RKO (cell line): ENCODE measurements at regions not wholly inside any gene's neighbourhood (a gene's known extent, or its start where the extent isn't known, plus 50 kb on each side); places are given as distances from the start of the nearest gene placed in this dataset.

Experiments
- DNase-seq: peaks from one replicate; pipeline ENCODE4 v3.0.0-alpha.2; 2016; ENCODE audit warnings: low spot score

DNA sequence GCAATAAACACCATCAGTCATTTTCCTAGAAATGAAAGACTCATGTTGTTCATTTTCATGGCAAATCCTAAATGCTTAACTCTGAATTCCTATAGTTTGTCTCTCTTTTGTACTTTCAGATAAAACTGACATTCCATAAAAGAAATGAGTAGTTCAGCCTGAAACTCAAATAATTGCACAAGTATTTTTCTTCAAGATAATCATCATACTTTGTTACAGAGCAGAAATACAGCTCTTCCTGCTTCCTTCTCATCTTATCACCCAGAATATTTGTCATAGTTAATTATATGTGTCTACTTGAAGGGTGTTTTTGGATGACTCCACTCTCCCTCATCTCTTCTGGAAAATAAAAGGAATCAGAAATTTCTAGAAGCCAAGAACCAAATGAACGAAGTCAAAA is 141.1 kb downstream of the HNMT start:
- DNase-seq: no peak

DNA sequence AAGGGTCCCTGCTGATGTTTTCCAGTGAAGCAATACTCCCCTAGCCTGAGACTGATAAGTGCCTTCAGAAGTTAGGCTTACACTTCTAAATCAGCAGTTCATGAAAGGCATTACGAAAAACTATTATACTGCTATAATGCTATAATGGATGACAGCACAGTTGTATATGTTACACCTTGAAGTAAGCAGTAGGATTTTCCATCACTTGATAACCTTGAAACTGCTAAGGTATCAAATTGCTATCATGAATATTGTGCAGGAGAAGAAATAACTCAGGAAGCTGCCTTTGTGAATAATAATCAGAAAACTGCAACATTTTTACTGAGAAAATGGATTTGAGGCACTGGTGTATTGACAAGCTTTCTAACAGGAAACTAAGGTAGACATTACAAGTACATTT is 142.3 kb downstream of the HNMT start:
- no peak for DNase-seq

DNA sequence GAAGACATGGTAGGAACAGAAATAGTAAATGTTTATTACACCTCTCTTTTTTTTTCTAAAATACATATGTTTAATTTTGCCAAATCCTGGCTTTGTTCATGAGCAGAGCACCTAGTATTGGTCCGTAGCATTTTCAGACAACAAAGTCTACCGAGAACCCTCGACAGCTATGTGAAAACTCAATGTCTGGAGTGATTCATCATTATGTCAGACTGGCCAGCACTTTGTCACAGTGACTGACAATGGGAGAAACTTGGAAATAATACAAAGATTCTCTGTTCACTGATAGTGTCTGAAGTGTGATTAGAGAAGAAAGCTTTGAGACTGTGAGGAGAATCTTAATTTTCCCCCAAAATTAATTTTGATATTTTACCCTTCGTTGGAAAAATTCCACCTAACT is 143.0 kb downstream of the HNMT start:
- peak; percentile 56 for DNase-seq

DNA sequence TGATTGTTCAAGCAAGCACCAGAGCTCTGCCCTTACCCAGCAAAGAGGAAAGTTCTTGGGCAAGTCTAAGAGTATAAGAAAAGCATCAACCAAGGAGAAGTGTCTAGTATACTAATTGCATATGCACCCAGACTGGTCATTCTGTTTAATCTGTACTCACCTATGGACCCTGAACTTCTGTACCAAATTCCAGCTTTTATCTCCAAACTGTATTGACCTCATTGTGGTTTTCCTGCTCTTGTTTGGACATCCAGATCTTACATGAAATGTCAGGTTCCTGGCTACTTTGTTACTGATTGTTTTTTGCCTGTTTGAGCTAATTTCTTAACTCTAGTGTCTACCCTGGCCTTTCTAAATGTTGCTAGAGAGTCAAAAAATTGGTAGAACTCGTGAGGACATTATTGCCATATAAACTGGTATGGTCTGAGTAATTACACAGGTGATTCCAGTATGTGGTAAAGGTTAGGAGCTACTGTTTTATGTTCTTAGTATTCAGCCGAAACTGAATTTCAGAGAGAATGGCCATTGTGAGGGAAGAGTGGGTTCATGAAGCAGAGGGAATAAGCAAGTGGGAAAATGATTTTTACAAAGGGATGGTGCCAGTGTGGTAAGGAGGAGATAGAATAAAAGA is 146.3 kb downstream of the HNMT start:
- DNase-seq: no peak

DNA sequence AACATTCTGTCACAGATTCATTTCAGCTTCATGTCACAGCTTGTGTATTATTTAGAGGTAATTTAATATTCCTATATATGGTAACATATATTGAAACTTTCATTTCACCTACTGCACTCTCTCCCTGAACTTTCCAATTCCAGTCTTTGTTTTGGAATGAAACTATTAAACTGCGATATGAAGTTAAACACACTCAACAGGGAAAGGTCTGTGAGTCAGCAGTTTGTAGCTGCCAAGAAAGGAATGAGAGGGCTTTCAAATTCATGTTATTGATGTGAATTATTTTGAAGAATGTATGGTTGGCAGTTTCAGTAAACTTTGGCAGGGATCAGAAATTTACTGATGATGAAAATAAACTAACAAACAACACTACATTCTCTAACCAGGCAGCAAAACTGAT is 148.3 kb downstream of the HNMT start:
- DNase-seq: no peak

DNA sequence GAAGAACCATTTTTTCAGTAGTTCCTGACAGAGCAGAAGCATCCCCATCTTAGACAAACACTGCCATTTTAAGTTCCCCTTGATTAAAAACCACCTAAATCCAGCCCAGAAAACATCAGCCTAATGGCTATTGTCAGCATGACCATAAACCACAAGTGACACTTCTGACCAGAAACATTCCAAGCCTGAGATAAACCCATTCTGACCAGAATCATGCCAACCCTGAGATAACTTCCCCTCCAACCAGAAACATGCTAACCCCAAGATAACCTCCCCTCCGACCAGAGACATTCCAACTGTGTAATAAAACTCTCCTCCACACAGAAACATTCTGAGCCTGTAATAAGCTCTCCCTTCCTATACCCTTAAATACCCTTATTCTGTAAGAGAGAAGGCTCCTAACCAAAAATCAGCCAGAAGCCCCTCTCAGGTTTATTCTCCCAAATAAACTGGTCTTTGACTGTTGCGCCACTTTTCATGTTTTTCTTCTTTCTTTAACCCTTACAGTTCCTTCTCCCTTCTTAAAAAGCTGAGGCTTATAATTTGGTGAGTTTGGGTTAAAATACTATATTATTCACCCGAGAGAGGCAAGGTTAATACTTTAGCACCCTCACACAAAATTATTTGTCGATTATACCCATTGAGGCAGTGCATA is 149.7 kb downstream of the HNMT start:
- no peak for DNase-seq

DNA sequence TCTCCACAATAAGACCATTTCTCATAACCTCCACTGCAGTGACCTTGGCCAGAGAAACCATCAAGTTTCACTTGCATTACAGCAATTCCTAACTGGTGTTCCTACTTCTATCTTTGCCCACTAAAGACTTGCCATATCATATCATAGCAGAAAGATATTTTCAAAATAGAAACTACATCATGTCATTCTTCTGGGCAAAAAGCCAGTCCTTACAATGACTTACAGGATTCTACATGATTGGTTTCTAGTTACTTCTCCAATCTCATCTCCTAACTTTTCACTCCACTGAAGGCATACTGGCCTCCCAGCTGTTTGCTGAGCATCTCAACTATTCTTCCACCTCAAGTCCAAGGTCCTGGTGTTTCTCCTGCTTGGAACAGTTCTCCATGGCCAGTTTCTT is 151.4 kb downstream of the HNMT start:
- no peak for DNase-seq

DNA sequence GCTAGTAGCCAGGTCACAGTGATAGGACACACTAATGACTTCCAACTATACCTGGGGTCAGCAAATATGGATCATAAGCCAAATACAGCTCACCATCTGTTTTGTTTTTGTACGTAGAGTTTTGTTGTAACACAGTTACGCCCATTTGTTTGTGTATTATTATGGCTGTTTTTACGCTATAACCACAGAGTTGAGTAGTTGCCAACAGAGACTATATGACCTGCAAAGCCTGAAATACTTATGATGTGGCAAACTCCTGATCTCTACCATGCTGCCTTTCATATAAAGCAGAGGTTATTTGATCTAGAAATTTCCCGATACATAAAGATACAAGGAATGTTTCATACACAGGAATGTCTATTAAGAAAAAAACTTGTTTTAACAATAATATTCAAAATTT is 152.2 kb downstream of the HNMT start:
- DNase-seq: no peak

DNA sequence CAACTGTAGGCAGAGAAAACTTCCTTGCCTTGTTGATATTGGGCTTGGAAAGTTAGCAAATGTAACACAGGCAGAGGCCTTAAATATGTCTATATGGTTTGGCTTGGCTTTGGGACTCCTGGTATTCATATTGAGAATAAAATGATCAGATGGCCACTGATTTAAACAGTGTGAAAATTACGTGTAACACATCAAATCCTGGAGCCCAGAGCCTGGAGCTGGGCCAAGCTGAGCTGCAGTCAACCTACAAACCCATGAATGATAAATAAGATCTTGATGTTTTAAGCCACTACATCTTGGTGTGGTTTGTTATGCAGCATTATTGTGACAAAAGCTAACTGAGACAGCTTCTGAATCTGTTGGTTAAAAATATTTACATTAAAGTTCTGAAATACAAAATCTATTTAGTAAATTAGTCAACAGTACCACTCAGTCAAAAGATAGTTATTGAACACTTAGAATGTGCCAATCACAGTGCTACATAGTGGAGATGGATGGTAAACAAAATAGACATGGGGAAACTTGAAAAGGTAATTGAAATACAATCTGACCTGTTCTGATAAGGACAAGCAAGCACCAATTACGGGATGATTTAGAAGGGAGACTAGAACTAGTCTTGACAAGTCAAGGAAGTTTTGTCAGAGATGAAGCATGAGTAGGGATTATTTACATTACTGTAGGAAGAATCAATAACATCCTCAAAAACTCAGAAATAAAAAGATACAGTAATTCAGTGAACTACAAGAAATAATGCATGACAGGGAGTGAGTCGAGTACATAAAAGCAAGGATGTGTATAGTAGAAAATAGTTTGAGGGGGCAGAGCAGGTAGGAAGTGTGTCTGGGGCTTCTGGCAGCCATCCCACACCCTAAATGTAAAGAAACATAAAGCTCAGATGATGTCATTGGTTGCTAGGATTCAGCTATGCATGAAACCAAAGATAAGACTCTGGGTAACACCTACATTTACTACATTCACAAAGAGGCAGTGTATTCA is 157.7 kb downstream of the HNMT start:
- no peak for DNase-seq

DNA sequence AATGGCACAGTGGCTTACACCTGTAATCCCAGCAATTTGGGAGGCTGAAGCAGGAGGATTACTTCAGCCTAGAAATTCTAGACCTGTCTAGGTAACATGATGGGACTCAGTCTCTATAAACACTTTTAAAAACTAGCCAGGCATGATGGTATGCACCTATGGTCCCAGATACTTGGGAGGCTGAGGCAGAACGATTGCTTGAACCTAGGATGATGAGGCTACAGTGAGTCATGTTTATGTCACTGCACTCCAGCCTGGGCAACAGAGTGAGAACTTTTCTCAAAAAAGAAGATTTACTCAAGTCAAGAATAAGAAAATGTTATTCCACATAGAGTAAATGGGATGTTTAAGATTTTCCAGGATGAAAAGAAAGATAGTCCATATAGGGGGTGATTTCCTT is 158.6 kb downstream of the HNMT start:
- DNase-seq: peak; percentile 15

DNA sequence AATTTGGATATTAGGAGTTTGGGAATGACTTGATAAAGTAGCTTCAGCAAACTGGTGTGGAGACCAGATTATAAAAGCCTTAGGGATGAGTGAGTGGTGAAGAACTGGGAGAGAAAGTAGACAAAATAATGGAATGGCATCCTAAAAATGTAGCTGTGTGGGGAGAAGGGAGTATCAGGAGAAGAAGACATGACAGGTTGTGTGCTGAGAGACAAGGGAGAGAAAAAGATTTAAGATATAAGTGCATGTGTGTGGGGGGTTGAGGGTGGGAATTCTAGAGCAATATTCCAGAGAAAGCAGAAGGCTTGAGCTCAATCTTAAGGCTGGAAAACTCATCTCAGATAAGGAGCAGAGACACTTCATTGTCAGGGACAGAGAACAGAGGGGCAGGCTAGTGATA is 159.5 kb downstream of the HNMT start:
- DNase-seq: no peak

DNA sequence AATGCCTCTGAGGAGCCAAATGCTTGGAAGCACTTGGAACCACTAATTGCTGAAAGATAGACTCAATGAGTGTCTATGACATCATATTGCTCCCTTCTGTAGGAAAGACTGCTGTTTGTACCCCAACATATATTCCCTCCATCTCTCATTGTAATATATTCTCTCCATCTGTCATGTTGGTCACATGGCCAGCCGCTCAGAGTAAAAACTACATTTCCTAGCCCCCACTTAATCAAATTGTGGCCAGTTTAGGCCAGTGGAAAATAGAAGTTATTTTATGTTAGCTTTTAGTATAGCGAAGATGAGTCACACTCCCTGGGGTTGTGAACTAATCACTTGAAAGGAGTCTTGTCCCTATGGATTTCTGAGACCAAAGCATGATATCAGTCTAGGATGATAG is 160.2 kb downstream of the HNMT start:
- no peak for DNase-seq

DNA sequence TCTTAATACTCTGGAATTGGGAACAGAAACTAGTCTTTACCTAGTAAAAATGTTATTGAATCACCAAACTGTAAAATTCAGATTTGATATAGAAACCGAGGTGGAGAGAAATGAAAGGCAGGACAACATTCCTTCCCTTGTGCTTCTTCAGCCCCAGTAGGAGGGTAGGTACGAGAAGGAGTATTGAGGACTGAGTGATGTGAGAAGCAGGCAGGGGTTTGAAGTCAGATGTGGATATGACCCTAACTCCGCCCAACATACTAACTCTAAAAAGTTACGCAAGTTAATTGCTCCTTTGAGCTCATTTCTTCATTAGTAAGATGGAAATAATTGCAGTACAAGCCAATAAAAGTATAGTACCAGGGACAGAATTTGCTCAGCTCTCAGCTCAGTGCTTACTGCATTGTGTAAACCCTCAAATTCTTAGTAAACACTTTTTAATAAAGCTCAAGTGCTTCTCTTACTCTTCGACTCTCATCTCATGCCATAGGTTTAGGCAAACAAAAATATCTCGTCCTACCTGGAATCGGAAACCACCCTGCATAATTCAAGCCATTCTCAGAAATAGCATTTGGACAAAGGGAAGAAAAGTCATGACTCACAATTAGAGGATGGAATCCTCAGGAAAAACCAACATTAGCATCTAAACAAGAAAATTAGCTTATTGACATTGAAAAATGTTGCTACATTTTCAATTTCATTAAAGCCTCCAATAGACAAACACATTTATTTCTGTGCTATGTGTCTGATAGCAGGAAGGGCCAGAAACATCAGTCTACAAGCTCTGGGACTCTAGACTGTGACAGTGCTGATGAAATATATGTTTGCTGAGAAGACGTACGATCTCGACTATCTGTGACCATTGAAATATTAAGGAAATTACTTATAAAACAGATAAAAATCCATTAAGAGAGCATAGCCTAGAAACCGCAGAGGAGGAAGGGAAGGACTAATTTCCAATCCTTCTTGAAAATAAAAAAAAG is 161.3 kb downstream of the HNMT start:
- no peak for DNase-seq

DNA sequence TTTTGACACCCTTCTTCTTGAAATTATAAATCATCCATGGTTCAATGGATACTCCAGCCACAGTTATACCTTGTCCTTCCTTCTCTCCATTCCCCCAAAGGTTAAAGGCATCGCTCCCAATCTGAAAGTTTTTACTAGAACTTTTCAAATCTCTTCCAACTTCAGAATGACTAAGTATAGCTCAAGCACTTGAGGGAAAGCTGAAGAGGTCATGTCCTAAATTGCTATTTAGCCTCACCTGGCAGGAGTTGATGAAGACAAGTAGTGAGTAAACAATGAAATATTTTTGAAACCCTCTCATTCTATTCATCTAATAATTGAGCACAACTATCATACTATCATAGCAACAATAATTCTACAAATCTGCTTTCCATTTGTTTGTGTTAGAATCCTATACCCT is 167.8 kb downstream of the HNMT start:
- no peak for DNase-seq

DNA sequence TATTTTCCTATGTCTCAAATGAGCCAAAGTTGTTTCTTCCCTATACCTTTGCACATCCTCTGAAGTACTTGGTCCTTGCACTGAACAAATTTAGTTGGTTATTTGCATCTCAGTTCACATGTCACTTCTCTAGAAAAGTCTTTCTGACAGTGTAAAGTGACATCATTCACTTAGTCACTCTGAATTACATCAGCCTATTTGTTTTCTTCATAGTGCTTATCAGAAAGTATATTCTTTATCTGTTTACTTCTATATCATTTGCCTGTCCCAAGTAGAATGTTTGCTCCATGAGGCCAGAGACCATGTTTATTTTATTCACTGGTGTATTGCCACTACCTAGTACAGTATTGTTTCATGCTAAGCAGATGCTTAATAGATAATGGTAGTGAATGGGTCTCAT is 173.7 kb downstream of the HNMT start:
- no peak for DNase-seq

DNA sequence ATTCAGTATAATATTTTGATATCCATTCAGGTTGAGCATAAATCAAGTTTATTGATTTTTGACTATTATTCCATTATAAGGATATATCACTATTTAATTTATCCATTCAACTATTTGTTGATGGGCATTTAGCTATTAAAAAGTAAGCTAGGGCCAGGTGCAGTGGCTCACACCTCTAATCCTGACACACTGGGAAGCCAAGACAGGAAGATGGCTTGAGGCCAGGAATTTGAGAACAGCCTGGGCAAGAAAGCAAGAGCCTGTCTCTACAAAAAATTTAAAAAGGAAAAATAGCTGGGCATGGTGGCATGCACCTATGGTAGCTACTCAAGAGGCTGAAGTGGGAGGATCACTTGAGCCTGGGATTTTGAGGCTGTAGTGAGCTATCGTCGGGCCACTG is 183.5 kb downstream of the HNMT start:
- DNase-seq: no peak

DNA sequence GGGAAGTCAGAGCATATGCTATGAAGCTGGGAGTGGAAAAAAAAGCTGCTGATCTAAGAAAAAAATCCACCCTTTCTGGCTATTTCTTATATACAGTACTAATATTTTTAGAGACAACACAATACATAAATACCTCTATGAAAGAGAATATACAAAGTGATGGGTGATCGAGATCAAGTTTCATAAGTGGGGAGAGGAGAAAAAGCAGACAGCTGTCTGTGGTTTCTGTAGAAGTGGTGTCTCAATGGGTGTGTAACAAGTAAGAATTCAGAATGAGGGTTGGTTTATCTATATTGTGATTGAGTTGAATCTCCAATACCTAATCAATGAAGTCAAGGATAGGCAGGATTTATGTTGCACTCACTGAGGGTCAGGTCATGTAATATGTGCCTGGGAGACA is 191.0 kb downstream of the HNMT start:
- DNase-seq: no peak

DNA sequence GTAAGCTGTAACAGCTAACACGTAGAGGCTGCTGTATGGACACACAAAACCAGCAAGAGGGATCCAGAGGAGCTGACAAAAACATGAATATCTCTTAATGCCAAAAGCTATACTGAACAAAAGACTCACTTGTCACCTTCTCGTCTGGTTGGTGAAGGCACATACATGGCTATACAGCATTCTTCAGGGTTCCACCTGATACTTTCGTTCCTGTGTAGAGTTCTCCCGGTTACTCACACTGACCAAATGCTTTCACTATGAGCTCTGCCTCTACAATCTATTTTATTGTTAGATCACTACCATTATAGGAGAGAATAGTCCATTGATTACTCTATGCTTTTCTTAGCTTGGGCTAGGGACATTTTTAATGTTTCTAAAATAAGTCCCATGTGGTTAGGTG is 193.1 kb downstream of the HNMT start:
- no peak for DNase-seq

DNA sequence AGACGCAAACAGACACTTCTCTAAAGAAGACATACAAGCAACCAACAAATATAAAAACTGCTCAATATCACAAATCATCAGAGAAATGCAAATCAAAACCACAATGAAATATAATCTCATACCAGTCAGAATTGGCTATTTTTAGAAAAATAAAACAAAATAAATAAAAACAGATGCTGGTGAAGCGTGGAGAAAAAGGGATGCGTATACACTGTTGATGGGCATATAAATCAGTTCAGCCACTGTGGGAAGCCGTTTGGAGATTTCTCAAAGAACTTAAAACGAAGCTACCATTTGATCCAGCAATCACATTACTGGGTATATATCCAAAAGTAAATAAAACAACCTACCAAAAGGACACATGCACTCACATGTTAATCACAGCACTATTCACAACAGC is 206.2 kb downstream of the HNMT start:
- DNase-seq: no peak

DNA sequence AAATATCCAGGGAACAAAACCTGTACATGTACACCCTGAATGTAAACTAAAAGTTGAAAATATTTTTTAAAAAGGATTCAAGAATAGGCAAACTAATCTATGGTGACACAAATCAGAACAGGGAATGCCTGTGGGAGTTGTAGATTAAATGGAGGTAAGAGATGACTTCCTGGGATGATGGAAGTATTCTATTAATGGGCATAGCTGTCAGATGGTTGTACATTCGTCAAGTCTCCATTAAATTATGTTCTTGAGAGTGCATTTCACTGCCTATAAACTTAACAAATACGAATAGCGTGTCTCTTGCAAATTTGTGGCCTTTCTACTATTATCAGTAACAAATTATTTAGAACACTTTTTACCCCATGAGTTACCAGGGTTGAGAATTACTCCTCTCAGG is 207.0 kb downstream of the HNMT start:
- DNase-seq: no peak

DNA sequence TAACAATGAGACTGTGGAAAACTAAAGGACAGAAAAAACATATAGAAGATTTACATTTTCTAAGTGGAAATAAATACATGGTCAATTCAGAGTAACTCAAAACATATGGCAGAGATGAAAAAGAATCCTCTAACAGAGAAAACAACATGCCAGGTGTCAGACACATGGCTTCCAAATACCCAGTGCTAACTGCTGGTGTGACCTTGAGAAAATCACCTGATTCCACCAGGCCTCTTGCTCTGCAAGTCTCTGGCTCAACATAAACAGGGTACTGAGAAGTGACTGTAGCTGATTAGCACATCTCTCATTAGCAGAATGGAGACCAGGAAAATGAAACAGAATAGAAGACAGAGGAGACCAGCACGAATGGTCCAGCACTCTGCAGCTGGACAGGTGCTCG is 210.8 kb downstream of the HNMT start:
- no peak for DNase-seq

DNA sequence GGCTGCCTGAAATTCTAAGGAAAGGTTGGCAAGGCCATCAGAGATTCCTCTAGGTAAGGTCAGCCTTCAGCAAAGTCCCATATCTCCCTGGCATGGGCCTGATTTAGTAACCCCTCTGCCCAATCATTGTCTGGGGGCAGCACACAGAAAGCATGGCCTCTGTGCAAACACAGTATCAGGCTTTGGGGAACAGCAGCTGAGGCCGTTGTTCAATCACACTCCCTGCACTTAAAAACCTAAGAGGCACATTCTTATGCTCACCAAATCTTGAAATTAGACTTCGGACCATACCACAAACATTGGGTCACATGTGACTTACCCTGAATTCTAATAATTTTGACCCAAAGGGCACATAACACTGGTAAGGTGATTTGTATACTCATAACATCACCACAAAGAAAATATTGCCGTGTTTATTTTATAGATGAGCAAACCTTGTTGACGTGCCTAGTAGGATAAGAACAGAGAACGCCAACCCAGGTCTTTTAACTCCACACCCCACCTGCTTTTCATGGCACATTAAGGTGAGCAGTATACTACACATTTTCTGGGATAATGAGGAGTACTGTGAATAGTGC is 212.7 kb downstream of the HNMT start:
- no peak for DNase-seq
